ENCODE measurements at regions not wholly inside any gene's neighbourhood (a gene's known extent, or its start where the extent isn't known, plus 50 kb on each side); places are given as distances from the start of the nearest gene placed in this dataset.

GRCh38 chr3:18234717-18235335 is 190.3 kb downstream of the SATB1 start:
- TF ChIP-seq REST (IDR thresholded peaks at IDR 0.05; ENCODE audit: low read depth) (no peak), FOXM1 (IDR thresholded peaks at IDR 0.05; ENCODE audit: borderline replicate concordance, low read depth) (no peak)

All from Ishikawa (cell line).